Panc1 (cell line): ENCODE measurements at regions not wholly inside any gene's neighbourhood (a gene's known extent, or its start where the extent isn't known, plus 50 kb on each side); places are given as distances from the start of the nearest gene placed in this dataset.

Experiments used
- POLR2AphosphoS5 ChIP-seq: IDR thresholded peaks from 2 replicates; pipeline ENCODE4 v1.6.1; 2012; ENCODE audit warnings: mild to moderate bottlenecking, low read depth, low read length, moderate library complexity
- TF ChIP-seq, protein P1 (sequence below): fragments of 450-650 bp; IDR thresholded peaks from 2 replicates; pipeline ENCODE4 v1.5.1; 2017; ENCODE audit warnings: mild to moderate bottlenecking
- TF ChIP-seq, protein P2 (sequence below), 2 experiments: IDR thresholded peaks; 2 replicates each; pipeline ENCODE4 v1.6.1; 2011 to 2012; ENCODE audit warnings: low read depth in 2 of 2, control low read depth in 1 of 2, low read length in 1 of 2, mild to moderate bottlenecking in 1 of 2, moderate library complexity in 1 of 2; ENCODE audit not compliant: insufficient read depth in 1 of 2

DNA sequence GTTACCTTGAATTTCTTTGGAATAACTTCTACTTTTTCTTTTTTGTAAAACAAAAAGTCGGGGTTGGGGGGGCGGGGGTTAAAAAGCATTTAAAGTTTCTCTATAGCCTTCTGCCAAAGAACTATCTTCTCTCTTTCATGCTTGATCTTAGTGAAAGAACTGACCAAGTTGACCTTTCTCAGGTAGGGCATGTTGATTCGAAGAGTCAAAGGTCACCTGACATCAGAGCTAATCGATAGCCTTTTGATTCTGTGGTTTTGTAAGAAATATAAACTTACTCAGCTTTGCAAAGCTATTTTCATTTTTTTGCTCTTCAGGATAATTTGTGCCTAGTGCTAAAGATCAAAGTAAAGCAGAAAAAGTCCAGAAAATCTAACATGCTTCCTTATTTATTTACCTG, 181.5 kb downstream of the IRS2 start:
- TF ChIP-seq, protein P1, sequence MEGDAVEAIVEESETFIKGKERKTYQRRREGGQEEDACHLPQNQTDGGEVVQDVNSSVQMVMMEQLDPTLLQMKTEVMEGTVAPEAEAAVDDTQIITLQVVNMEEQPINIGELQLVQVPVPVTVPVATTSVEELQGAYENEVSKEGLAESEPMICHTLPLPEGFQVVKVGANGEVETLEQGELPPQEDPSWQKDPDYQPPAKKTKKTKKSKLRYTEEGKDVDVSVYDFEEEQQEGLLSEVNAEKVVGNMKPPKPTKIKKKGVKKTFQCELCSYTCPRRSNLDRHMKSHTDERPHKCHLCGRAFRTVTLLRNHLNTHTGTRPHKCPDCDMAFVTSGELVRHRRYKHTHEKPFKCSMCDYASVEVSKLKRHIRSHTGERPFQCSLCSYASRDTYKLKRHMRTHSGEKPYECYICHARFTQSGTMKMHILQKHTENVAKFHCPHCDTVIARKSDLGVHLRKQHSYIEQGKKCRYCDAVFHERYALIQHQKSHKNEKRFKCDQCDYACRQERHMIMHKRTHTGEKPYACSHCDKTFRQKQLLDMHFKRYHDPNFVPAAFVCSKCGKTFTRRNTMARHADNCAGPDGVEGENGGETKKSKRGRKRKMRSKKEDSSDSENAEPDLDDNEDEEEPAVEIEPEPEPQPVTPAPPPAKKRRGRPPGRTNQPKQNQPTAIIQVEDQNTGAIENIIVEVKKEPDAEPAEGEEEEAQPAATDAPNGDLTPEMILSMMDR = no peak
- no peak for TF ChIP-seq POLR2AphosphoS5
- TF ChIP-seq, protein P2, sequence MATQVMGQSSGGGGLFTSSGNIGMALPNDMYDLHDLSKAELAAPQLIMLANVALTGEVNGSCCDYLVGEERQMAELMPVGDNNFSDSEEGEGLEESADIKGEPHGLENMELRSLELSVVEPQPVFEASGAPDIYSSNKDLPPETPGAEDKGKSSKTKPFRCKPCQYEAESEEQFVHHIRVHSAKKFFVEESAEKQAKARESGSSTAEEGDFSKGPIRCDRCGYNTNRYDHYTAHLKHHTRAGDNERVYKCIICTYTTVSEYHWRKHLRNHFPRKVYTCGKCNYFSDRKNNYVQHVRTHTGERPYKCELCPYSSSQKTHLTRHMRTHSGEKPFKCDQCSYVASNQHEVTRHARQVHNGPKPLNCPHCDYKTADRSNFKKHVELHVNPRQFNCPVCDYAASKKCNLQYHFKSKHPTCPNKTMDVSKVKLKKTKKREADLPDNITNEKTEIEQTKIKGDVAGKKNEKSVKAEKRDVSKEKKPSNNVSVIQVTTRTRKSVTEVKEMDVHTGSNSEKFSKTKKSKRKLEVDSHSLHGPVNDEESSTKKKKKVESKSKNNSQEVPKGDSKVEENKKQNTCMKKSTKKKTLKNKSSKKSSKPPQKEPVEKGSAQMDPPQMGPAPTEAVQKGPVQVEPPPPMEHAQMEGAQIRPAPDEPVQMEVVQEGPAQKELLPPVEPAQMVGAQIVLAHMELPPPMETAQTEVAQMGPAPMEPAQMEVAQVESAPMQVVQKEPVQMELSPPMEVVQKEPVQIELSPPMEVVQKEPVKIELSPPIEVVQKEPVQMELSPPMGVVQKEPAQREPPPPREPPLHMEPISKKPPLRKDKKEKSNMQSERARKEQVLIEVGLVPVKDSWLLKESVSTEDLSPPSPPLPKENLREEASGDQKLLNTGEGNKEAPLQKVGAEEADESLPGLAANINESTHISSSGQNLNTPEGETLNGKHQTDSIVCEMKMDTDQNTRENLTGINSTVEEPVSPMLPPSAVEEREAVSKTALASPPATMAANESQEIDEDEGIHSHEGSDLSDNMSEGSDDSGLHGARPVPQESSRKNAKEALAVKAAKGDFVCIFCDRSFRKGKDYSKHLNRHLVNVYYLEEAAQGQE (IDR thresholded peaks at IDR 0.05; ENCODE audit: insufficient read depth in 1 of 2, low read depth in 2 of 2, low read length in 1 of 2) = no peak
